IPS DF 6.9 (cell line): ENCODE measurements at regions not wholly inside any gene's neighbourhood (a gene's known extent, or its start where the extent isn't known, plus 50 kb on each side); places are given as distances from the start of the nearest gene placed in this dataset.
"Not testable (repeated sequence)": the region's sequence is repeated elsewhere in the genome, so short reads cannot be mapped to it uniquely, and the experiment has no call there.

Source experiments
- DNase-seq: peaks from one replicate; pipeline ENCODE4 v3.0.0-alpha.2; 2013; ENCODE audit warnings: low read depth, low spot score
- H3K27ac ChIP-seq: one replicate; pipeline ENCODE4 v1.5.1; 2013; ENCODE audit warnings: low read length, control low read depth
- H3K27me3 ChIP-seq: 2 replicates; pipeline ENCODE4 v1.6.1; 2013; ENCODE audit warnings: mild to moderate bottlenecking, low read length; ENCODE audit not compliant: control insufficient read depth, insufficient read depth
- H3K36me3 ChIP-seq: 2 replicates; pipeline ENCODE4 v1.6.1; 2013; ENCODE audit warnings: low read length; ENCODE audit not compliant: control insufficient read depth, insufficient read depth
- H3K4me1 ChIP-seq: 2 replicates; pipeline ENCODE4 v1.6.1; 2013; ENCODE audit warnings: low read length; ENCODE audit not compliant: control insufficient read depth, insufficient read depth
- H3K4me3 ChIP-seq: 2 replicates; pipeline ENCODE4 v1.5.1; 2013; ENCODE audit warnings: mild to moderate bottlenecking, low read length
- H3K9me3 ChIP-seq: 2 replicates; pipeline ENCODE4 v1.6.1; 2013; ENCODE audit warnings: low read length, inconsistent platforms; ENCODE audit not compliant: control insufficient read depth, insufficient read depth
- WGBS: extraction: QIAGEN DNeasy Blood & Tissue Kit; methylation state at CpG from one replicate; pipeline ENCODE4 v1.1.7; 2013; ENCODE audit warnings: mixed read lengths, missing lambda C conversion rate; ENCODE audit not compliant: insufficient read length, insufficient coverage; 5-methylcytosine and 5-hydroxymethylcytosine counted together

DNA sequence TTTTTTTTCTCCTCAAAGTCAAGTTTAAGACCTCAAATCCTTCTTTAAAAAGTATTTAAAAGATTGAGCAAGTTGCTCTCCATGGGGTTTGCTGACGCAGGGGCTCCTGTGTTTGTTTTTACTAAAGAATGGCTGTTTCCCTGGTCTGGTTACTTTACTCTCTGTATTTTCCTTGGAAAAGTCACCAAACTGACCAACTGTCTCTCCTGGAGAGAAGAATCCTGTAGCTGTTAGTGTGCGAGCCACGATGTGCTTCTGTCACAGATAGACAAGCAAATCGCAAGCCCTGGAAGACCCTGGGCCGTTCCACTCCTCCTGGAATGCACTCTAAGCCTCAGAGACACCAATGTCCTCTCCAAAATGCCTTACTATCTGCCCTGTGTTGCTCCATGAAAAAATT is 212.1 kb downstream of the CHIC2 start:
- WGBS = no CpG with 5 or more reads among the region's 5 CpGs
- H3K36me3 ChIP-seq = no peaks in the 10 kb centered on the region
- no peaks in the 10 kb centered on the region for H3K9me3 ChIP-seq
- H3K4me3 ChIP-seq = no peak overlapping the region
- H3K27me3 ChIP-seq = no peaks in the 10 kb centered on the region
- no peak for DNase-seq
- H3K27ac ChIP-seq = no peak overlapping the region
- peaks cover 1% of the 10 kb centered on the region; the same call in 1 of the 2 replicates for H3K4me1 ChIP-seq

DNA sequence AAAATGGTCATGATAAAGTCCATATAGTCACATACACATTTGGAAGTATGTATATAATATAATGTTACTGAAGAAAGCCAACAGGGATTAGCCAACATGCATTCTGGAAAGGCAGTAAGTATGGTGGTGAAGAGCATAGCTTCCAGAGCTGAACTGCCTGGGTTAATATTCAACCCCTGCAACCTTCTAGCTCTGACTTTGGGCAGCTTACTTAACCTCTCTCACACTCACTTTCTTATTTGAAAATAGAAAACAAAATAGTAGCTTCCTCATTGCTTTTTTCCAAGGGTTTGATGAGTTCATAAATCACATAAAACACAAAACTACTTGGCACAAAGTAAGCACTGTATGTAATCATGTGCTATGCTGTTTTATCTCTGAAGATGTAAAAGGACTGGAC is 216.4 kb downstream of the CHIC2 start:
- no peak overlapping the region for H3K4me3 ChIP-seq
- H3K27ac ChIP-seq = no peak overlapping the region
- no peak for DNase-seq
- H3K36me3 ChIP-seq = no peaks in the 10 kb centered on the region
- no peaks in the 10 kb centered on the region for H3K27me3 ChIP-seq
- peaks cover 1% of the 10 kb centered on the region; the same call in 1 of the 2 replicates for H3K4me1 ChIP-seq
- H3K9me3 ChIP-seq = no peaks in the 10 kb centered on the region

DNA sequence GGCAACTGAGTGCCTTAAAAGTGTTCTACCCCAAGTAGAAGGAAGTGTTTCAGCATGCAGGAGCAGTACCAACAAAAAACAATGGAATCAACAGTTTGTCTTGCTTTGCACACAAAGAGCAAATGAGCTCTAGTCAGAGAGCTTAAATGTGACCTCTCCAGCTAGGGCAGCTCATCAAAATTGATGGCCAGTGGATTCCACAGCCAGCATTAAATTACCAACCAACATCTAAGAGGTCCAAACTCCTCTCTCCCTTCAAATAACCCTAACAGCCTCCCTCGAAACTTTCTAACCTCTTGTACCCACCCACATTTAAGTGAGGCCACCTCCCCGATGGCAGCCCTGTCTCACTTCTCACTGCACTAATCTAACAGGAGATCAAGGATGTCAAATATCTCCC is 219.9 kb downstream of the CHIC2 start:
- Histone ChIP-seq H3K27me3 (no peaks in the 10 kb centered on the region), H3K27ac (no peak overlapping the region), H3K36me3 (no peaks in the 10 kb centered on the region), H3K4me1 (no peaks in the 10 kb centered on the region), H3K9me3 (no peaks in the 10 kb centered on the region), H3K4me3 (no peak overlapping the region)
- 83% methylated on average over 1 of the region's 2 CpGs for WGBS
- no peak for DNase-seq

DNA sequence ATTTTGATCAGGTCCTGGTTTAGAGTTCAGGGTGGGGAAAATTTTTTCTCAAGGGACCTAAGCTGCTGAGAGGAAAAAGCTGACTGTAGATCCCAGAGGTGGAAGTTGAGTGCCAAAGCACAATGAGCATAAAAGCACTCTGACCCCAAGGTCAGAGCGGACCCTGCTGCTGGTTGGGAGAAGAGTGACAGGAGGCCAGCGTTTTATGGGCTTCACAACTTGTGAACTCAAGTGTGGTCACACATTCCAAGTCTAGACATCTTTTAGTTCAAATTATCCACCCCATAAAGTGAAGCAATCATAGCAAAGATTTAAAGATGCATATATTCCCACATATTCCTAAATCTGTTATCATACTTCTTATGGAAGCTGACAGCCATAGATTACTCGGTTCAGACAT is 220.3 kb downstream of the CHIC2 start:
- DNase-seq = no peak
- Histone ChIP-seq H3K36me3 (no peaks in the 10 kb centered on the region), H3K4me3 (no peak overlapping the region), H3K27me3 (no peaks in the 10 kb centered on the region), H3K27ac (no peak overlapping the region), H3K9me3 (no peaks in the 10 kb centered on the region), H3K4me1 (no peaks in the 10 kb centered on the region)
- WGBS = no CpG with 5 or more reads among the region's 3 CpGs

DNA sequence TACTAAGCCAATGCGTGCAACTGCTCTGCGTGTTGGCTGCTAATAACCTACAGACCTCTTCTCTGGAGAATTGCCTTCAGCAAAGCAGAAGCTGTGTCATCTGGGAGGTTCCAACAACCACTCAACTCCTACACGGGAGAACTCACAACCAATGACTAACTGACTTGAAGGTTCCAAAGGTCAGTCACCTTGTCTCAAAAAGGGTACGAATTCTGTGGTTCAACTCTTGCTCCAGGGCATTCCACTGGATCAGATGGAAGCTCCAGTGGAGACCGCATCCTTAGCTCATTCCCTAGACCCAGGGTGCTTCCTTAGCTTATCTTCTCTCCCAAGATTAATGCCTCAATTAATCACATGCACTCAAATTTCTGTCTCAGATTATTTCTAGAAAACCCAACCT is 222.7 kb downstream of the CHIC2 start:
- no CpG with 5 or more reads among the region's 5 CpGs for WGBS

DNA sequence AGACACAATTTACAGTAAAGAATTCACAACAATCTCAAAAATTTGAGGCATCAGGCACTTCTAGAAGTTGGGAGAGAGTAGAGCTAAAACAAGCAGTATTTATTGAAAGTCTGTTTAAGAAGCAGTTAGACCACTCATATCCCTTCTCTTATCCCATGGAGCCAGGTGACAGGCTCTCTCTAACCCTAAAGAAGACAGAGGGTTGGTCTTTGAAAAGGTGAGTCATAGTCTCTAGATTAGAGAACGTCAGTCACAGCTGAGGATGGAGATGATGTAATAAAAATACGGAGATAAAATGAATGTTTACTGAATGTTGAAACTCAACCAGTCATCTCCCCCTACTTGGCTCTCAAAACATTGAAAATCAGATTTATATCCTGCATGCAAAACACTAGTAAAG is 223.8 kb downstream of the CHIC2 start:
- Histone ChIP-seq H3K27me3 (no peaks in the 10 kb centered on the region), H3K36me3 (no peaks in the 10 kb centered on the region), H3K4me3 (no peak overlapping the region), H3K9me3 (no peaks in the 10 kb centered on the region), H3K27ac (no peak overlapping the region), H3K4me1 (no peaks in the 10 kb centered on the region)
- DNase-seq = no peak
- WGBS = no CpG with 5 or more reads among the region's 2 CpGs

More for the DNA sequence above, 222.7 kb downstream of the CHIC2 start:
- Histone ChIP-seq H3K4me1 (no peaks in the 10 kb centered on the region), H3K27me3 (no peaks in the 10 kb centered on the region), H3K36me3 (no peaks in the 10 kb centered on the region), H3K4me3 (no peak overlapping the region), H3K9me3 (no peaks in the 10 kb centered on the region), H3K27ac (no peak overlapping the region)
- no peak for DNase-seq

DNA sequence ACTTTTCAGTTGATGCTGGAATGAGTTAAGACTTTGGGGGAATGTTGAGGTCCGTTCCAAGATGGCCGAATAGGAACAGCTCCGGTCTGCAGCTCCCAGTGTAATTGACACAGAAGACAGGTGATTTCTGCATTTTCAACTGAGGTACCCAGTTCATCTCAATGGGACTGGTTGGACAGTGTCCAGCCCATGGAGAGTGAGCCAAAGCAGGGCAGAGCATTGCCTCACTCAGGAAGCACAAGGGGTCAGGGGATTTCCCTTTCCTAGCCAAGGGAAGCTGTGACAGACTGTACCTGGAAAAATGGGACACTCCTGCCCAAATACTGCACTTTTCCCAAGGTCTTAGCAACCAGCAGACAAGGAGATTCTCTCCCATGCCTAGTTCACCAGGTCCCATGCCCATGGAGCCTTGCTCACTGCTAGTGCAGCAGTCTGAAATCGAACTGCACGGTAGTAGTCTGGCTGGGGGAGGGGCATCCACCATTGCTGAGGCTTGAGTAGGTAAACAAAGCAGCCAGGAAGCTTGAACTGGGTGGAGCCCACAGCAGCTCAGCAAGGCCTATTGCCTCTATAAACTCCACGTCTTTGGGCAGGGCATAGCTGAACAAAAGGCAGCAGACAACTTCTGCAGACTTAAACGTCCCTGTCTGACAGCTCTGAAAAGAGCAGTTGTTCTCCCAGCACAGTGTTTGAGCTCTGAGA is 231.0 kb downstream of the CHIC2 start:
- not testable (repeated sequence) for H3K4me1 ChIP-seq, H3K9me3 ChIP-seq, H3K27ac ChIP-seq, H3K36me3 ChIP-seq, DNase-seq, H3K4me3 ChIP-seq, H3K27me3 ChIP-seq
- WGBS = no CpG with 5 or more reads among the region's 7 CpGs

DNA sequence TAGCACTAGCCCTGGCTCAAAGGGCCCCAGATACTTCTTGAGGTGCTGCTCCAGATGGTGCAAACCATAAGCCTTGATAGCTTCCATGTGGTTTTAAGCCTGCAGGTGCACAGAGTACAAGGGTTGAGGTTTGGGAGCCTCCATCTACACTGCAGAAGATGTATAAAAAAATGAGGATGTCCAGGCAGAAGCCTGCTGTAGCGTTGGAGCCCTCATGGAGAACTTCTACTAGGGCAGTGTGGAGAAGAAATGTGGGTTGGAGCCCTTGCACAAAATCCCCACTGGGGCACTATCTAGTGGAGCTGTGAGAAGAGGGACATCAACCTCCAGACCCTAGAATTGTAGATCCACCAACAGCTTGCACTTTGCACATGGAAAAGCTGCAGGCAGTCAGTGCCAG is 231.9 kb downstream of the CHIC2 start:
- no peak for DNase-seq
- WGBS = no CpG with 5 or more reads among the region's 1 CpG
- Histone ChIP-seq H3K36me3 (no peaks in the 10 kb centered on the region; the same call in 1 of the 2 replicates), H3K27me3 (no peaks in the 10 kb centered on the region), H3K4me3 (no peak overlapping the region), H3K27ac (no peak overlapping the region), H3K4me1 (no peaks in the 10 kb centered on the region), H3K9me3 (peaks cover 4% of the 10 kb centered on the region; the same call in 1 of the 2 replicates)

DNA sequence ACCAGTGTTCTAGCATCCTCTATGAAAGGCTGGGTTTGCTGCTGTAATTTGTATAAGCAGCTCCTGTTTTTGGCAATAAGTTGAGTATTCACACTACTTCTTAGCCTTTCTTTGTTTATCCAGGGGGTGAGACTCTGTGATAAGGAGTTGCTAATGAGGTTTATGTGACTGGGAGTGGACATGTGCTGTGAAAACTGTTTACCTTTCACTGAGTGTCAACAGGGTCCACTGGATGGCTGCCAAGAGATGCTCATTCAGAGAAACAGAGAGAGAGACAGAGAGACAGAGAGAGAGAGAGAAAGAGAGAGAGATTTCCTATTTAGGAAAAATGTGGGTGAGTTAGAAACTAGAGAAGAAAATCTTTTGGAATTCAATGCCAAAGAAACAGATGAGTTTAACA is 233.9 kb downstream of the CHIC2 start:
- no peak for DNase-seq
- no peaks in the 10 kb centered on the region for H3K4me1 ChIP-seq

DNA sequence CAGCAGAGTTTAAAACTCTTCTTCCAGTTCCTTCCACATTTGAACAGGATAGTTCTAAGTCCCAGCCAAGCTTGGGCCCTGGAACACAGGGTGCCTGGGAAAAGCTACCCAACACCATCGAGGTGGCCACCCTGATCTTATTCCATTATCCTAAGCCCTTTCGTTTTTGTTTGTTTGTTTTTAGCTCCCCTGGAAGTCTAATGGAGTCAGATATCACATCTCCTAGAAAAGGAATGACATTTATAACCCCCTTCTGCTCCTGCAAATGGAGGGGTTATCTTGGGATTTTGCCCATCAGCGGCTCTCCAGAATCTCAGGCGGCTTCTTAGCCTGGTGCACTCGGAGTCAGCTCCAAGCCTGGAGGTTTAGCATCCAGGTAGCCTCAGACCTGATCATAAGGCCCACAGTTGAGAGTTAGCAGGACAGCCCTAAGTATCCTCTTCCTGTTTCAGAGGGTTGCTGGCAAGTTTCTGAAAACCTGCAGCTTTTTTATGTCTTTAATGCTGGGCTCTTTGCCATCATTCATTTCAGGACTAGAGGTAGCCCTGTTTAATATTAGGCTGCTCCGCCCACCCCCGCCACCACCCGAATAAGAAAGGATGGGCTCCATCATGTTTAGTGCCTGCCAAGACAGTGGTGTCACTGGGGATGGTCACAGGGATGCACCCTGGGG is 230.0 kb upstream of the LNX1 start:
- WGBS = no CpG with 5 or more reads among the region's 8 CpGs
- no peak overlapping the region for H3K27ac ChIP-seq

More for the DNA sequence above, 233.9 kb downstream of the CHIC2 start:
- H3K4me3 ChIP-seq = no peak overlapping the region
- peaks cover 4% of the 10 kb centered on the region; the same call in 1 of the 2 replicates for H3K9me3 ChIP-seq
- H3K36me3 ChIP-seq = no peaks in the 10 kb centered on the region; the same call in 1 of the 2 replicates
- no peaks in the 10 kb centered on the region for H3K27me3 ChIP-seq
- H3K27ac ChIP-seq = no peak overlapping the region

DNA sequence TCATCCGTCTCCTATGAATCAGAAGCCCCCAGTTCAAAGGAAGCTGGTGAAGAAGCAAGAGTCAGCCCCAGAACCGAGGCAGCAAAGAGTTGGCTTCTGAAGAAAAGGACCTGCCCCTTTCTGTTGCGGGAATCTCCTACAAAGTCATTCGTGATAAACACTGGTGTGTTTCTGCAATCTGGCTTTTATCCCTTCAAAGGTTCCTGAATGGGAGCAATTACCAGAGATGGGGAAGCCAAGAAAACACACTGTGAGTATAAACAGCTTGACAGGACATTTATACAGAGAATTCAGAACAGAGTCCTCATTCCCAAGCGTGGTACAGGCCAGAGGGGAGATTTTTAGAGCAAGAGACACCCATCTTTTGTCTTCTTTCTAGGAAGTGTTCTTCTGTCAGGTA is 226.8 kb upstream of the LNX1 start:
- WGBS = no CpG with 5 or more reads among the region's 5 CpGs
- H3K4me3 ChIP-seq = no peak overlapping the region
- no peaks in the 10 kb centered on the region for H3K27me3 ChIP-seq
- H3K27ac ChIP-seq = no peak overlapping the region
- no peak for DNase-seq
- no peaks in the 10 kb centered on the region for H3K4me1 ChIP-seq
- no peaks in the 10 kb centered on the region for H3K36me3 ChIP-seq
- no peaks in the 10 kb centered on the region for H3K9me3 ChIP-seq

More for the DNA sequence above, 230.0 kb upstream of the LNX1 start:
- Histone ChIP-seq H3K27me3 (no peaks in the 10 kb centered on the region), H3K36me3 (no peaks in the 10 kb centered on the region), H3K4me3 (no peak overlapping the region), H3K4me1 (no peaks in the 10 kb centered on the region), H3K9me3 (no peaks in the 10 kb centered on the region)
- DNase-seq = no peak
